Panc1 (cell line): ENCODE measurements at regions not wholly inside any gene's neighbourhood (a gene's known extent, or its start where the extent isn't known, plus 50 kb on each side); places are given as distances from the start of the nearest gene placed in this dataset.

Experiments used
- TF ChIP-seq, protein P1 (sequence below): fragments of 450-650 bp; IDR thresholded peaks from 2 replicates; pipeline ENCODE4 v1.5.1; 2017; ENCODE audit warnings: mild to moderate bottlenecking
- TF ChIP-seq, protein P2 (sequence below), 2 experiments: IDR thresholded peaks; 2 replicates each; pipeline ENCODE4 v1.6.1; 2011 to 2012; ENCODE audit warnings: low read depth in 2 of 2, control low read depth in 1 of 2, low read length in 1 of 2, mild to moderate bottlenecking in 1 of 2, moderate library complexity in 1 of 2; ENCODE audit not compliant: insufficient read depth in 1 of 2

DNA sequence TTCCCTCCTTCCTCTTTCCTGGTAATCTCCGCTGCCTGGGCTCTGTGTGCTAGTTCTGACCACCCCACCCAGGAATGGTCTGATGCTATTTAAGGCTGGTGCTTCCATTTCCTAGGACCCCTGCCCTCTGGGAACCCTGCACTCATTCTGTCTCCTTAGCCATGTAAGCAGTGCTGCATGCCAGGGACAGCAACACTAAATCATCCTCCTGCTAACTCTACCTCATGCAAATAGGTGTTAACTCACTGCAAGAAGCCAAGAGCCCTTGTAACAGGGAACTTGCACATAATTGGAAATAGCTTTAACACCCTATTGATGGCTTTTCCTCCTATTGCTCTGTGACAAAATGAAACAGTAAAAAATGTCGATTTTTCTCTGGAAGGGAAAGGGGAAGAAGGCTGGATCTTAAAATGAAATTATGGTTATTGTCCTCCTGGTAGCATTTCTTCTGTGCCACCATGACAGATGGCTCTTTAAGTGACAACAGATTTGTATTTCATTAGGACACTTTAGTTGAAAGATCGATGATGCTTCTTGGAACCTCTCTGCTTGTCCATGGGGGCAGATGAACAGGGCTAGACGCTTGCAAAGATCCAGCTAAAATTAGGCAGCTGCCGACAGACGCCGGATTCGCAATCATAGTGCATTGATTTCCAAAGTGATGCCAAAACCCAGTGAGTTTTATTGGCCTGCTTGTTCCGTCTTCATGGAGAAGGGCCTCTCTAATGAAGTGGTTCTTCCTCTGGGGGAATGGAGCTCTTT, 551.7 kb downstream of the MATN1 start:
- TF ChIP-seq, protein P1, sequence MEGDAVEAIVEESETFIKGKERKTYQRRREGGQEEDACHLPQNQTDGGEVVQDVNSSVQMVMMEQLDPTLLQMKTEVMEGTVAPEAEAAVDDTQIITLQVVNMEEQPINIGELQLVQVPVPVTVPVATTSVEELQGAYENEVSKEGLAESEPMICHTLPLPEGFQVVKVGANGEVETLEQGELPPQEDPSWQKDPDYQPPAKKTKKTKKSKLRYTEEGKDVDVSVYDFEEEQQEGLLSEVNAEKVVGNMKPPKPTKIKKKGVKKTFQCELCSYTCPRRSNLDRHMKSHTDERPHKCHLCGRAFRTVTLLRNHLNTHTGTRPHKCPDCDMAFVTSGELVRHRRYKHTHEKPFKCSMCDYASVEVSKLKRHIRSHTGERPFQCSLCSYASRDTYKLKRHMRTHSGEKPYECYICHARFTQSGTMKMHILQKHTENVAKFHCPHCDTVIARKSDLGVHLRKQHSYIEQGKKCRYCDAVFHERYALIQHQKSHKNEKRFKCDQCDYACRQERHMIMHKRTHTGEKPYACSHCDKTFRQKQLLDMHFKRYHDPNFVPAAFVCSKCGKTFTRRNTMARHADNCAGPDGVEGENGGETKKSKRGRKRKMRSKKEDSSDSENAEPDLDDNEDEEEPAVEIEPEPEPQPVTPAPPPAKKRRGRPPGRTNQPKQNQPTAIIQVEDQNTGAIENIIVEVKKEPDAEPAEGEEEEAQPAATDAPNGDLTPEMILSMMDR, result no peak
- TF ChIP-seq, protein P2, sequence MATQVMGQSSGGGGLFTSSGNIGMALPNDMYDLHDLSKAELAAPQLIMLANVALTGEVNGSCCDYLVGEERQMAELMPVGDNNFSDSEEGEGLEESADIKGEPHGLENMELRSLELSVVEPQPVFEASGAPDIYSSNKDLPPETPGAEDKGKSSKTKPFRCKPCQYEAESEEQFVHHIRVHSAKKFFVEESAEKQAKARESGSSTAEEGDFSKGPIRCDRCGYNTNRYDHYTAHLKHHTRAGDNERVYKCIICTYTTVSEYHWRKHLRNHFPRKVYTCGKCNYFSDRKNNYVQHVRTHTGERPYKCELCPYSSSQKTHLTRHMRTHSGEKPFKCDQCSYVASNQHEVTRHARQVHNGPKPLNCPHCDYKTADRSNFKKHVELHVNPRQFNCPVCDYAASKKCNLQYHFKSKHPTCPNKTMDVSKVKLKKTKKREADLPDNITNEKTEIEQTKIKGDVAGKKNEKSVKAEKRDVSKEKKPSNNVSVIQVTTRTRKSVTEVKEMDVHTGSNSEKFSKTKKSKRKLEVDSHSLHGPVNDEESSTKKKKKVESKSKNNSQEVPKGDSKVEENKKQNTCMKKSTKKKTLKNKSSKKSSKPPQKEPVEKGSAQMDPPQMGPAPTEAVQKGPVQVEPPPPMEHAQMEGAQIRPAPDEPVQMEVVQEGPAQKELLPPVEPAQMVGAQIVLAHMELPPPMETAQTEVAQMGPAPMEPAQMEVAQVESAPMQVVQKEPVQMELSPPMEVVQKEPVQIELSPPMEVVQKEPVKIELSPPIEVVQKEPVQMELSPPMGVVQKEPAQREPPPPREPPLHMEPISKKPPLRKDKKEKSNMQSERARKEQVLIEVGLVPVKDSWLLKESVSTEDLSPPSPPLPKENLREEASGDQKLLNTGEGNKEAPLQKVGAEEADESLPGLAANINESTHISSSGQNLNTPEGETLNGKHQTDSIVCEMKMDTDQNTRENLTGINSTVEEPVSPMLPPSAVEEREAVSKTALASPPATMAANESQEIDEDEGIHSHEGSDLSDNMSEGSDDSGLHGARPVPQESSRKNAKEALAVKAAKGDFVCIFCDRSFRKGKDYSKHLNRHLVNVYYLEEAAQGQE (IDR thresholded peaks at IDR 0.05; ENCODE audit: insufficient read depth in 1 of 2, low read depth in 2 of 2, low read length in 1 of 2), result no peak
